HepG2 (cell line): ENCODE measurements at regions not wholly inside any gene's neighbourhood (a gene's known extent, or its start where the extent isn't known, plus 50 kb on each side); places are given as distances from the start of the nearest gene placed in this dataset.

Source experiments
- ATAC-seq: fragments of 200-7000 bp; cut with Tn5 transposase; 3 replicates; pipeline ENCODE4 v1.9.1; 2020; ENCODE audit warnings: mild to moderate bottlenecking, moderate library complexity
- BruUV-seq: library from RNA; stranded (reverse); fragments of 400-500 nt; replicated peaks from 2 replicates; lab custom pipeline; 2021; lab: Mats Ljungman, UMichigan
- CTCF ChIA-PET: fragments of 300-600 bp; formaldehyde crosslinking; extraction: SDS; loops from one replicate; lab custom pipeline; 2021; ENCODE audit warnings: low total read pairs, inconsistent platforms, low intra/inter-chr PET ratio; lab: Yijun Ruan, JAX
- POLR2A ChIA-PET: fragments of 350-600 bp; sonication (Branson Sonifier 250); formaldehyde crosslinking; loops from one replicate; lab custom pipeline; 2020; ENCODE audit warnings: antibody characterized with exemption, inconsistent platforms; lab: Yijun Ruan, JAX
- DNase-seq: peaks from one replicate; pipeline ENCODE4 v3.0.0-alpha.2; 2015; ENCODE audit warnings: low spot score
- FAIRE-seq: peaks from 3 replicates; lab custom pipeline; 2011; peaks lifted over from hg19 to GRCh38; lab: Jason Lieb, UNC
- H2AFZ ChIP-seq: one replicate; pipeline ENCODE4 v1.6.1; 2011; ENCODE audit warnings: low read length, inconsistent platforms
- H3K27ac ChIP-seq: fragments of 300-600 bp; 3 replicates; pipeline ENCODE4 v1.8.0; 2011; ENCODE audit warnings: mixed run types, mild to moderate bottlenecking, mixed read lengths, low read length, inconsistent platforms; ENCODE audit not compliant: insufficient read depth; ENCODE audit errors: extremely low read length
- H3K27me3 ChIP-seq, 2 experiments: fragments of 200-600 bp in 1 of 2; 2 replicates in 1 of 2; 3 replicates in 1 of 2; pipeline versions ENCODE4 v1.6.0 to v1.8.0; 2011; ENCODE audit warnings: low read length in 2 of 2, mild to moderate bottlenecking in 2 of 2, moderate library complexity in 2 of 2, inconsistent platforms in 1 of 2; ENCODE audit not compliant: insufficient read depth in 2 of 2, control insufficient read depth in 1 of 2
- H3K36me3 ChIP-seq, 2 experiments: fragments of 200-600 bp in 1 of 2; replicated peaks in 1 of 2; 2 replicates in 1 of 2; 3 replicates in 1 of 2; pipeline versions ENCODE4 v1.5.1 to v1.8.0; 2011; ENCODE audit warnings: low read length in 2 of 2, inconsistent platforms in 1 of 2; ENCODE audit not compliant: insufficient read depth in 2 of 2, control insufficient read depth in 1 of 2
- H3K4me1 ChIP-seq: 2 replicates; pipeline ENCODE4 v1.5.1; 2012; ENCODE audit warnings: low read length, inconsistent platforms; ENCODE audit not compliant: insufficient read depth
- H3K4me2 ChIP-seq: 2 replicates; pipeline ENCODE4 v1.6.0; 2011; ENCODE audit warnings: low read depth, low read length, inconsistent platforms
- H3K4me3 ChIP-seq, 3 experiments: fragments of 200-600 bp in 1 of 3; sonication (generic), shearing (Covaris generic) in 1 of 3; replicated peaks in 1 of 3; 2 replicates each; pipeline ENCODE4 v1.5.1; 2011 to 2016; ENCODE audit warnings: low read length in 3 of 3, inconsistent platforms in 2 of 3, low read depth in 2 of 3, mild to moderate bottlenecking in 2 of 3, control low read depth in 1 of 3, mixed read lengths in 1 of 3; ENCODE audit not compliant: insufficient read depth in 1 of 3
- H3K79me2 ChIP-seq: one replicate; pipeline ENCODE4 v1.6.1; 2011; ENCODE audit warnings: low read length, inconsistent platforms; ENCODE audit not compliant: insufficient read depth
- H3K9ac ChIP-seq: 2 replicates; pipeline ENCODE4 v1.6.0; 2011; ENCODE audit warnings: mild to moderate bottlenecking, low read depth, low read length, inconsistent platforms; ENCODE audit not compliant: insufficient read depth
- H3K9me3 ChIP-seq: 2 replicates; pipeline ENCODE4 v1.5.1; 2012; ENCODE audit warnings: mild to moderate bottlenecking, low read length
- H4K20me1 ChIP-seq: 2 replicates; pipeline ENCODE4 v1.6.0; 2011; ENCODE audit warnings: inconsistent platforms, mild to moderate bottlenecking, low read length, moderate library complexity; ENCODE audit not compliant: insufficient read depth
- ARHGAP35 ChIP-seq: sonication (generic); formaldehyde crosslinking; IDR thresholded peaks from 2 replicates; pipeline ENCODE4 v1.9.0; 2022; ENCODE audit warnings: mild to moderate bottlenecking, inconsistent platforms, moderate library complexity, missing genetic modification reagents, borderline replicate concordance
- KLF16 ChIP-seq, 2 experiments: sonication (generic) in 1 of 2; formaldehyde crosslinking in 1 of 2; IDR thresholded peaks; 2 replicates each; pipeline versions ENCODE4 v1.6.1 to v1.8.0; 2016 to 2023; ENCODE audit warnings: missing genetic modification reagents in 2 of 2, missing compliant biosample characterization in 1 of 2
- MAFF ChIP-seq: IDR thresholded peaks from 2 replicates; pipeline ENCODE4 v1.6.1; 2011; ENCODE audit warnings: low read depth, low read length, improper control_type of control experiment
- SMAD3 ChIP-seq: sonication (generic); formaldehyde crosslinking; IDR thresholded peaks from 2 replicates; pipeline ENCODE4 v1.4.0; 2020; ENCODE audit warnings: missing genetic modification reagents
- ZNF20 ChIP-seq: sonication (generic); formaldehyde crosslinking; IDR thresholded peaks from 2 replicates; pipeline ENCODE4 v1.4.0; 2020; ENCODE audit warnings: mild to moderate bottlenecking, moderate library complexity, missing genetic modification reagents
- ZNF225 ChIP-seq: sonication (generic); formaldehyde crosslinking; IDR thresholded peaks from 2 replicates; pipeline ENCODE4 v1.4.0; 2020; ENCODE audit warnings: mild to moderate bottlenecking, missing genetic modification reagents
- ZNF33B ChIP-seq: sonication (generic); formaldehyde crosslinking; IDR thresholded peaks from 2 replicates; pipeline ENCODE4 v1.5.1; 2020; ENCODE audit warnings: mild to moderate bottlenecking, missing genetic modification reagents
- ZNF652 ChIP-seq: IDR thresholded peaks from 2 replicates; pipeline ENCODE4 v1.6.1; 2016; ENCODE audit warnings: low read depth, borderline replicate concordance
- ZSCAN21 ChIP-seq: sonication (generic); formaldehyde crosslinking; IDR thresholded peaks from 2 replicates; pipeline ENCODE4 v1.8.0; 2022; ENCODE audit warnings: mild to moderate bottlenecking, missing genetic modification reagents, moderate library complexity, borderline replicate concordance
- WGBS: methylation state at CpG from one replicate; pipeline ENCODE4 v1.1.6; 2017; ENCODE audit warnings: low lambda C conversion rate; 5-methylcytosine and 5-hydroxymethylcytosine counted together
- in situ Hi-C: cut with HindIII; loops from 2 replicates; pipeline ENCODE4 v1.10.0; 2017; ENCODE audit warnings: low pct_unique_long_range_greater_than_20kb; ENCODE audit not compliant: extremely low pct_ligation_motif_present
- intact Hi-C: fragments of 100-400 bp; cut with micrococcal nuclease; formaldehyde crosslinking; loops from one replicate; pipeline ENCODE4 v1.10.0; 2022; ENCODE audit not compliant: unreplicated experiment
- TF ChIP-seq, protein P1 (sequence below): sonication (generic); formaldehyde crosslinking; IDR thresholded peaks from 2 replicates; pipeline ENCODE4 v1.4.0; 2020; ENCODE audit warnings: mild to moderate bottlenecking, missing genetic modification reagents
- TF ChIP-seq, protein P2 (sequence below): sonication (generic); formaldehyde crosslinking; IDR thresholded peaks from 2 replicates; pipeline ENCODE4 v1.4.0; 2020; ENCODE audit warnings: mild to moderate bottlenecking, missing genetic modification reagents, borderline replicate concordance
- TF ChIP-seq, protein P3 (sequence below): sonication (generic); formaldehyde crosslinking; IDR thresholded peaks from 2 replicates; pipeline ENCODE4 v1.4.0; 2020; ENCODE audit warnings: missing genetic modification reagents

DNA sequence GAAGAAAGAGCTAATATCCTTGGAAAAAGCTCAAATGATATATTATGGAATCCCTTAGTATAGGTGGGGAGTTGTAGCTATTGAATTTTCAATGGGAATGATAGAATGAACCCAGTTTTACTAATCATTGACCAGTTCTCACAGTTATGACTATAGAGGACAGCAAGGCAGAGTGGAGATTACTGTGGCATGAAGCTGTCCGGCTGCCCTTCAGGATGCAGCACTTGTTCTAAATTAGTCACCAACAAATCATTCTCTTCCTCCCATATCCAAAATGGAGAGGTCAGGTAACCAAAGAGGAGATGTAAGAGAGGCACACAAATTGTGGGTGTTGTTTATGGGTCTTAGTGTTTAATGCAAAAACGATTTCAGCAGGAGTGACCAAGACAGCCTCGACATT is 1490.0 kb upstream of the MIR17HG start:
- H4K20me1 ChIP-seq: no peaks in the 10 kb centered on the region
- ATAC-seq (no peak), DNase-seq (no peak), FAIRE-seq (no peak)
- no peaks in the 10 kb centered on the region for H3K4me1 ChIP-seq
- no peak overlapping the region for H3K4me2 ChIP-seq
- no TSS peak for BruUV-seq
- 13% methylated on average over 3 of the region's 3 CpGs for WGBS
- in situ Hi-C loops: no loop called here
- H3K36me3 ChIP-seq: no peaks in the 10 kb centered on the region
- no peaks in the 10 kb centered on the region for H3K79me2 ChIP-seq
- no peaks in the 10 kb centered on the region for H3K27me3 ChIP-seq
- H3K4me3 ChIP-seq: no peak overlapping the region
- POLR2A ChIA-PET: no interaction called here
- CTCF ChIA-PET: no interaction called here
- intact Hi-C loops: no loop called here
- H3K9ac ChIP-seq: no peak overlapping the region
- no peak overlapping the region for H3K27ac ChIP-seq
- no peak overlapping the region for H2AFZ ChIP-seq
- no peaks in the 10 kb centered on the region for H3K9me3 ChIP-seq
- TF ChIP-seq ZNF652 (CRISPR knock-in tag) (no peak), ARHGAP35 (CRISPR knock-in tag) (no peak), ZNF33B (no peak), ZNF20 (no peak), ZSCAN21 (CRISPR knock-in tag) (no peak), ZNF225 (CRISPR knock-in tag) (no peak), KLF16 (CRISPR knock-in tag; IDR thresholded peaks at IDR 0.05) (no peak), MAFF (no peak), SMAD3 (CRISPR knock-in tag) (no peak)
- TF ChIP-seq, protein P1, sequence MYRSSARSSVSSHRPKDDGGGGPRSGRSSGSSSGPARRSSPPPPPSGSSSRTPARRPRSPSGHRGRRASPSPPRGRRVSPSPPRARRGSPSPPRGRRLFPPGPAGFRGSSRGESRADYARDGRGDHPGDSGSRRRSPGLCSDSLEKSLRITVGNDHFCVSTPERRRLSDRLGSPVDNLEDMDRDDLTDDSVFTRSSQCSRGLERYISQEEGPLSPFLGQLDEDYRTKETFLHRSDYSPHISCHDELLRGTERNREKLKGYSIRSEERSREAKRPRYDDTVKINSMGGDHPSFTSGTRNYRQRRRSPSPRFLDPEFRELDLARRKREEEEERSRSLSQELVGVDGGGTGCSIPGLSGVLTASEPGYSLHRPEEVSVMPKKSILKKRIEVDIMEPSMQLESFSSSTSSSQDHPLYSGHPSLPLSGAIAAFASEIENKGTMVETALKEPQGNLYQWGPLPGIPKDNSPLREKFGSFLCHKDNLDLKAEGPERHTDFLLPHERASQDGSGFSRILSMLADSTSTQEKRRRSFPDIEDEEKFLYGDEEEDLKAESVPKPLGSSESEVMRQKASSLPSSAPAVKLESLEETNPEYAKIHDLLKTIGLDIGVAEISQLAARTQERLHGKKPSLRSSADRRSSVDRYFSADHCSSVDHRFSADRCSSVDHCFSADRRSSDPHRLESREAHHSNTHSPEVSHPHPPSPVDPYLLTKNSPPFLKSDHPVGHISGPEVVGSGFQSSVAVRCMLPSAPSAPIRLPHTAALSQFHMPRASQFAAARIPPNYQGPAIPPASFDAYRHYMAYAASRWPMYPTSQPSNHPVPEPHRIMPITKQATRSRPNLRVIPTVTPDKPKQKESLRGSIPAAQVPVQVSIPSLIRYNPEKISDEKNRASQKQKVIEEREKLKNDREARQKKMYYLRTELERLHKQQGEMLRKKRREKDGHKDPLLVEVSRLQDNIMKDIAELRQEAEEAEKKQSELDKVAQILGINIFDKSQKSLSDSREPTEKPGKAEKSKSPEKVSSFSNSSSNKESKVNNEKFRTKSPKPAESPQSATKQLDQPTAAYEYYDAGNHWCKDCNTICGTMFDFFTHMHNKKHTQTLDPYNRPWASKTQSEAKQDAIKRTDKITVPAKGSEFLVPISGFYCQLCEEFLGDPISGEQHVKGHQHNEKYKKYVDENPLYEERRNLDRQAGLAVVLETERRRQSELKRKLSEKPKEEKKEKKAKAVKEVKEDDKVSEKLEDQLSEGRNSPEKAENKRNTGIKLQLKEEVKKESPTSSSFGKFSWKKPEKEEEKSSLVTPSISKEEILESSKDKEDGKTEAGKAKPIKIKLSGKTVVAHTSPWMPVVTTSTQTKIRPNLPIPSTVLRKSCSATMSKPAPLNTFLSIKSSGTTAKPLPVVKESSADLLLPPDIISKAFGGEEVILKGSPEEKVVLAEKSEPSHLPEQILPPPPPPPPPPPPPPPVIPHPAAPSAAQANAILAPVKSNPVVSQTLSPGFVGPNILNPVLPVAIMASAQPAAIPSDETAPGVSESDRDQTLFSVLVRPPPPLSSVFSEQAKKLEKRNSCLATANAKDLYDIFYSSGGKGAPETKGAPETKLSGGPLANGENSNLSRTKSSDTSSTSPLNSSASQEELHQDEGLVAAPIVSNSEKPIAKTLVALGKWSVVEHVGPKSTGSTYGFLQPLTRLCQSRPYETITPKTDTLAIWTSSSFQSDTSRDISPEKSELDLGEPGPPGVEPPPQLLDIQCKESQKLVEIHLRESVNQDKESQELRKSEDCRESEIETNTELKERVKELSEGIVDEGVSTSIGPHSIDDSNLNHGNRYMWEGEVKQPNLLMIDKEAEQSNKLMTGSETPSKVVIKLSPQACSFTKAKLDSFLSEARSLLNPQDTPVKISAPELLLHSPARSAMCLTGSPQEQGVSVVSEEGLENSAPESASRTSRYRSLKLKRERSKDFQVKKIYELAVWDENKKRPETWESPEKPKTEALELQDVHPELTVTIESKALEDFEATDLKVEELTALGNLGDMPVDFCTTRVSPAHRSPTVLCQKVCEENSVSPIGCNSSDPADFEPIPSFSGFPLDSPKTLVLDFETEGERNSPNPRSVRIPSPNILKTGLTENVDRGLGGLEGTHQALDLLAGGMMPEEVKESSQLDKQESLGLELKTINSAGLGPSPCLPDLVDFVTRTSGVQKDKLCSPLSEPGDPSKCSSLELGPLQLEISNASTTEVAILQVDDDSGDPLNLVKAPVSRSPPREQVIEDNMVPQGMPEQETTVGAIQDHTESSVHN (CRISPR knock-in tag): no peak
- TF ChIP-seq, protein P2, sequence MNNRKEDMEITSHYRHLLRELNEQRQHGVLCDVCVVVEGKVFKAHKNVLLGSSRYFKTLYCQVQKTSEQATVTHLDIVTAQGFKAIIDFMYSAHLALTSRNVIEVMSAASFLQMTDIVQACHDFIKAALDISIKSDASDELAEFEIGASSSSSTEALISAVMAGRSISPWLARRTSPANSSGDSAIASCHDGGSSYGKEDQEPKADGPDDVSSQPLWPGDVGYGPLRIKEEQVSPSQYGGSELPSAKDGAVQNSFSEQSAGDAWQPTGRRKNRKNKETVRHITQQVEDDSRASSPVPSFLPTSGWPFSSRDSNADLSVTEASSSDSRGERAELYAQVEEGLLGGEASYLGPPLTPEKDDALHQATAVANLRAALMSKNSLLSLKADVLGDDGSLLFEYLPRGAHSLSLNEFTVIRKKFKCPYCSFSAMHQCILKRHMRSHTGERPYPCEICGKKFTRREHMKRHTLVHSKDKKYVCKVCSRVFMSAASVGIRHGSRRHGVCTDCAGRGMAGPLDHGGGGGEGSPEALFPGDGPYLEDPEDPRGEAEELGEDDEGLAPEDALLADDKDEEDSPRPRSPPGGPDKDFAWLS (CRISPR knock-in tag): no peak
- TF ChIP-seq, protein P3, sequence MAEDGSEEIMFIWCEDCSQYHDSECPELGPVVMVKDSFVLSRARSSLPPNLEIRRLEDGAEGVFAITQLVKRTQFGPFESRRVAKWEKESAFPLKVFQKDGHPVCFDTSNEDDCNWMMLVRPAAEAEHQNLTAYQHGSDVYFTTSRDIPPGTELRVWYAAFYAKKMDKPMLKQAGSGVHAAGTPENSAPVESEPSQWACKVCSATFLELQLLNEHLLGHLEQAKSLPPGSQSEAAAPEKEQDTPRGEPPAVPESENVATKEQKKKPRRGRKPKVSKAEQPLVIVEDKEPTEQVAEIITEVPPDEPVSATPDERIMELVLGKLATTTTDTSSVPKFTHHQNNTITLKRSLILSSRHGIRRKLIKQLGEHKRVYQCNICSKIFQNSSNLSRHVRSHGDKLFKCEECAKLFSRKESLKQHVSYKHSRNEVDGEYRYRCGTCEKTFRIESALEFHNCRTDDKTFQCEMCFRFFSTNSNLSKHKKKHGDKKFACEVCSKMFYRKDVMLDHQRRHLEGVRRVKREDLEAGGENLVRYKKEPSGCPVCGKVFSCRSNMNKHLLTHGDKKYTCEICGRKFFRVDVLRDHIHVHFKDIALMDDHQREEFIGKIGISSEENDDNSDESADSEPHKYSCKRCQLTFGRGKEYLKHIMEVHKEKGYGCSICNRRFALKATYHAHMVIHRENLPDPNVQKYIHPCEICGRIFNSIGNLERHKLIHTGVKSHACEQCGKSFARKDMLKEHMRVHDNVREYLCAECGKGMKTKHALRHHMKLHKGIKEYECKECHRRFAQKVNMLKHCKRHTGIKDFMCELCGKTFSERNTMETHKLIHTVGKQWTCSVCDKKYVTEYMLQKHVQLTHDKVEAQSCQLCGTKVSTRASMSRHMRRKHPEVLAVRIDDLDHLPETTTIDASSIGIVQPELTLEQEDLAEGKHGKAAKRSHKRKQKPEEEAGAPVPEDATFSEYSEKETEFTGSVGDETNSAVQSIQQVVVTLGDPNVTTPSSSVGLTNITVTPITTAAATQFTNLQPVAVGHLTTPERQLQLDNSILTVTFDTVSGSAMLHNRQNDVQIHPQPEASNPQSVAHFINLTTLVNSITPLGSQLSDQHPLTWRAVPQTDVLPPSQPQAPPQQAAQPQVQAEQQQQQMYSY (CRISPR knock-in tag): no peak
